NCI-H2171 (cell line): ENCODE measurements at regions not wholly inside any gene's neighbourhood (a gene's known extent, or its start where the extent isn't known, plus 50 kb on each side); places are given as distances from the start of the nearest gene placed in this dataset.

Source experiments
- DNase-seq: peaks from one replicate; lab custom pipeline; 2025; lab: John Stamatoyannopoulos, UW

DNA sequence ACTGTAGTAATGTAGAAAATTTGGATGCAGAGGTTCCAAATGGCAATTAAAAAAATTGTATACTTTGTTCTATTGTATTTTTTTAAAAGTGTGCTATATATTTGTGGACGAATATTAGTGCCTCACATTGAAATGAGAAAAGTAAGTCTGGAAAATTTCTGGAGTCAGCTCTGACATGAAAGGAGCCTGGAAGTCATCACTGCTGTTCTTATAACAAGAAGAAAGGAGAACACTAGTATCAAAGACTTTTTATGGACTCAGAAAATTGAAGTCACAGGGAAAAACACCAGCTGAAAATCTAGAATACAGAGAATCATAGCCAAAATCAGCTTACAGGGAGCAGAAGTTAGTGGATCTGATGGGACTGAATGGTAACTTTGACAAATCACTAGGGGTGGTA is 1450.7 kb upstream of the SPRY2 start:
- no peak for DNase-seq

GRCh38 chr13:81781471-81781870 is 1440.5 kb upstream of the SPRY2 start:
- DNase-seq: no peak

GRCh38 chr13:81779876-81780275 is 1439.0 kb upstream of the SPRY2 start:
- DNase-seq: no peak

DNA sequence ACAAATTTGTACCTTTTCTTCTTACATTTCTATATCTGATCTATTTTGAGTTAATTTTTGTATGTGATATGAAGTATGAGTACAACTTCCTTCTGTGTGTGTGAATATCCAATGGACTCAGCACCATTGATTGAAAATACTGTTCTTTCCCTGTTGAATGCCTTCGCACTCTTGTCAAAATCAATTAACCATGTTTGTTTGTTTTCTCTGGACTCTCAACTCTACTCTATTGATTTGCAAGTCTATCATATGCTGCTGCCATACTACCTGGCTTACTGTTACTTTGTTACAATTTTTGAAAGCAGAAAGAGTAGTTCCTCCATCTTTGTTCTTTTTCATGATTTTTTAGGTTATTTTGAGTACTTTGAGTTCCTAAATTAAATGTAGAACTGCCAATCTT is 1437.4 kb upstream of the SPRY2 start:
- no peak for DNase-seq

GRCh38 chr13:81773263-81773662 is 1432.3 kb upstream of the SPRY2 start:
- DNase-seq: no peak

GRCh38 chr13:81771951-81772350 is 1431.0 kb upstream of the SPRY2 start:
- no peak for DNase-seq

DNA sequence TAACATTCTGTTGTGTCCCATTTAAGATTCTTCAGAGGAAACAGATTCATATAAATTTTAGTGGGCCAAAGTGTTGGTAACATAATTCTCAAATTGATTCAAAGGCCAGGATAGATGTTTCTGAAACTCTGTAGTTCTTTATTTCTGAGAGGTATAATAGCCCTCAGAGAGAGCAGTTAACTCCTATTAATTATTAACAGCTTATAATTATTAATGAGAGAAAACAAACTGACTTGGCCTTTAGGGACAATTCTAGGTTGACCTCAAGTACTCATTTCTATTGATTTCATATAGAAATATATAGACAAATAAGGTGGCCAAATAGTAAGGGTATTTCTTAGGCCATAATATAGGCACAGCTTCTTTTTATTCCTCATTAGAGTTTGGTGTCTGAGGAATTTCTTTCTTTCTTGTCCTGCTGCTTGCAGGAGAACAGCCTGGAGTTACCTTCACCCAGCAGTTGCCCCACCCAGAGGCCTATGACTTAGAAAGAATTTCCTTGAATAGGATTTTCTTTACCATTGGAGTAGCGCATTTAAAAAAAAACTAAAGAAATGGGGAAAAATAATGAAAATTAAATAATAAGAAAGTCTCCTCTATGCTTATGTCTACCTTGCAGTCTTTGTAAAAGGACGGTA is 1430.1 kb upstream of the SPRY2 start:
- DNase-seq: no peak

DNA sequence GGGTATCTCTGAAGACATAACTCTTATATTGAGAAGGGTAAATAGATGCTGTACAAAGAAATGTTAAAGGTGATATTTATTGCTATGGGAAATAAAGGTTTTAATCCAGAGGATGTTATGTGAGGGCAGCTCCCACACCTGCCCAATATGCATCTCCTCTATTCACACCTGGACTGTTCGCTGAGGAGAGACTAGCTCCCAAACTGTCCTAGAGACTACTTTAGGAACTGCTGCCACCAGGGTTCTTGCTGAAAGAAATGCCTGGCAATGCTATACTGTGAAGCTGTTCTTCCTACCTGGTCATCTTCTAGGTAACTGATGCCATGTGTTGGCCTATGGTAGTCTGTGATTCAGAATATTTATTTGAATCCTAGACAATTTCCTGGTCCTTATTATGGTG is 1421.5 kb upstream of the SPRY2 start:
- DNase-seq: no peak

DNA sequence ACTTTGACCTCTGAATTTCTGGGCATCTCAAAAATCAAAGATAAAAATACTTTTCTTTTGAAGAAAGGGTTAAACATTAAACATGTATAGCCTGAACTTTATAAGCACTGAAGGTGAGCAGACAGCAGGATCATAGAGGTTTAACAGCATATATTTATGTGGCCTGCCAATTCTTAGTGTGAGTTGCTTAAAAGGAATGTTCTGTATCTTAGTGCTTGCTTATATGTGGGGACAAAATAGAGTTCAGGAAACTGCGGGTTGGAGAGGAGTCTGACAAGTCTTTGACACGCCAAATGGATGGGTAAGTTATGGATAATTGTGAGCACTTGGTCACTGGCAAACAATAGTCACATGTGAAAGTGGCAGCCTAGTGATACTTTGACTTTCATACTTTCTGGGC is 1419.4 kb upstream of the SPRY2 start:
- no peak for DNase-seq

- no peak for DNase-seq
These were observed 1416.5 kb upstream of the SPRY2 start for GRCh38 chr13:81757348-81757970.

DNA sequence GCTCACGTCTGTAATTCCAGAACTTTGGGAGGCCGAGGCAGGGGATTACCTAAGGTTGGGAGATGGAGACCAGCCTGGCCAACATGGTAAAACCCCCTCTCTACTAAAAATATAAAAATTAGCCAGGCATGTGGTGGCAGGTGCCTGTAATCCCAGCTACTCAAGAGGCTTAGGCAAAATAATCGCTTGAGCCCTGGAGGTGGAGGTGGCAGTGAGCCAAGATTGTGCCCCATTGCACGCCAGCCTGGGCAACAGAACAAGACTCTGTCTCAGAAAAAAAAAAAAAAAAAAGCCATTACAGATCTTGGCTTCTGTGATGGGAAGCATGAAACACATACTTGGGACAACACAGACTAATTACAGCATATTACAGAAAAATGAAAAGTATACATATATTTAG is 1404.5 kb upstream of the SPRY2 start:
- DNase-seq: no peak

GRCh38 chr13:81738364-81738763 is 1397.4 kb upstream of the SPRY2 start:
- DNase-seq: no peak

GRCh38 chr13:81726037-81726726 is 1385.3 kb upstream of the SPRY2 start:
- DNase-seq: no peak

DNA sequence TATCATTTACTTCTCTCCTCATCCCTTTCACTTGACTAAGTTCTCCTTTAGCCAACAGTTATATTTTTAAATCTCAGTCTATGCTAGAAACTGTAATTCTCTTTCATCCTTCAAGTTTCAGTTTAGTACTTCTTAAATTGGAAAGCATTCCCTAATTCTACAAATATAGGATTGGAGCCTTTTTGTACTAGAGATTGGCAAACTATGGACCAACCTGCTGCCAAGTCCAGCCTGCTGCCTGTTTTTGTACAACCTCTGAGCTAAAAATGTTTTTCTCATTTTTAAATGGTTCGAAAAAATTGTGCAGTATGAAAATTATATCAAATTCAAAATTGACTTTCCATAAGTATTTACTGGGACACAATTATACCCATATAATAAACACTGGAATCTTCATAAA is 1381.5 kb upstream of the SPRY2 start:
- no peak for DNase-seq

- DNase-seq: no peak
These were observed 1380.5 kb upstream of the SPRY2 start for GRCh38 chr13:81721400-81721799.

- DNase-seq: no peak
These were observed 1373.6 kb upstream of the SPRY2 start for GRCh38 chr13:81714513-81714912.

GRCh38 chr13:81713201-81713600 is 1372.3 kb upstream of the SPRY2 start:
- DNase-seq: no peak

DNA sequence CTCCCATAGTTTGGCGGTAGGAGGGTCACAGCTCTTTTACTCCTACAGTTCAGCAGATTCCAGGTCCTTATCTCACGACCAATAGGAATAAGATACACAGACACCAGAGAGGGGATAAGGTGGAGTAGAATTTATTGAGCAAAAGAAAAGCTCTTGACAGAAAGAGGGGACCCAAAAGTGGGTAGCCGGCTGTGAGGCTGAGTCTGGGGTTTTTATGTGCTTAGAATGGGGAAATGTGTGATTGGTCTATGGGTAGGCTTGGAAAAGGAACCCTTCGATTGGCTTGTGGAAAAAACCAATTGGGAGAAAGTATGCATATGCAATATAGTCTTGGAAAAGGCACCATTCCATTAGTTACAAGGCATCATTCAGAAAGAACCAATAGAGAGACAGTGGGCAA is 1356.9 kb upstream of the SPRY2 start:
- no peak for DNase-seq

DNA sequence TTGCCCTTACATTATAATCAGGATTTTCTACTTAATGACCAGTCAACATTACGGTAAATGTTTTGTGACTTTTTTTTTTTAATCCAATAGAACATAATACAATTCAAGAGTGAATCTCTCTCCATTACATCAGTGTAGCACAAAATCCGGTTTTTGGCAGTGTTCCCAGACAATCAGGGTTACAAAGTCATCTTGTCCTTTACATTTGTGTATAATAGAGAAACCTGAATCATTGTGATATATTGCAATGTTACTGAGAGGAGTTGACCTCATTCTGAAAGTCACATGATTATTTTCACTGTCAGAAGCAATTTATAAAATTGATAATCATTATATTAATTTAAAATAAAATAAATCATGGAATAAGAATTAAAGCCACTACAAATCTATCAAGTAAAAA is 1346.0 kb upstream of the SPRY2 start:
- DNase-seq: no peak

GRCh38 chr13:81683521-81683920 is 1342.6 kb upstream of the SPRY2 start:
- no peak for DNase-seq

GRCh38 chr13:81682081-81682630 is 1341.2 kb upstream of the SPRY2 start:
- DNase-seq: no peak

GRCh38 chr13:81677857-81678256 is 1336.9 kb upstream of the SPRY2 start:
- no peak for DNase-seq

GRCh38 chr13:81676008-81676407 is 1335.1 kb upstream of the SPRY2 start:
- no peak for DNase-seq
